ENCODE measurements at regions not wholly inside any gene's neighbourhood (a gene's known extent, or its start where the extent isn't known, plus 50 kb on each side); places are given as distances from the start of the nearest gene placed in this dataset.
A peak's percentile ranks its signal among the peaks of the same experiment; 100 is the strongest.
"Not testable (repeated sequence)": the region's sequence is repeated elsewhere in the genome, so short reads cannot be mapped to it uniquely, and the experiment has no call there.

GRCh38 chr2:131671841-131672470 is 144.3 kb downstream of the CCDC74A start:
- not testable (repeated sequence) for DNase-seq (ENCODE audit: low spot score)

- DNase-seq (ENCODE audit: low spot score), result peak; percentile 74
Measured at GRCh38 chr2:131672471-131673399, 145.0 kb downstream of the CCDC74A start.

GRCh38 chr2:131673400-131674173 is 145.9 kb downstream of the CCDC74A start:
- peak; percentile 85 for DNase-seq (ENCODE audit: low spot score)

GRCh38 chr2:131674174-131674507 is 146.5 kb downstream of the CCDC74A start:
- DNase-seq (ENCODE audit: low spot score), result no peak

- not testable (repeated sequence) for DNase-seq (ENCODE audit: low spot score)
Measured at GRCh38 chr2:131681611-131682121, 154.0 kb downstream of the CCDC74A start.

- DNase-seq (ENCODE audit: low spot score), result peak; percentile 84
Measured at GRCh38 chr2:131682122-131682944, 154.6 kb downstream of the CCDC74A start.

- not testable (repeated sequence) for DNase-seq (ENCODE audit: low spot score)
Measured at GRCh38 chr2:131682945-131683330, 155.2 kb downstream of the CCDC74A start.

- not testable (repeated sequence) for DNase-seq (ENCODE audit: low spot score)
Measured at GRCh38 chr2:131684631-131685316, 157.1 kb downstream of the CCDC74A start.

GRCh38 chr2:131686164-131686893 is 158.6 kb downstream of the CCDC74A start:
- DNase-seq (ENCODE audit: low spot score), result not testable (repeated sequence)

- not testable (repeated sequence) for DNase-seq (ENCODE audit: low spot score)
Measured at GRCh38 chr2:131686894-131687238, 159.2 kb downstream of the CCDC74A start.

- not testable (repeated sequence) for DNase-seq (ENCODE audit: low spot score)
Measured at GRCh38 chr2:131689066-131689465, 161.4 kb downstream of the CCDC74A start.

- not testable (repeated sequence) for DNase-seq (ENCODE audit: low spot score)
Measured at GRCh38 chr2:131711268-131711667, 183.6 kb downstream of the CCDC74A start.

GRCh38 chr2:131717907-131718306 is 190.2 kb downstream of the CCDC74A start:
- DNase-seq (ENCODE audit: low spot score), result not testable (repeated sequence)

- not testable (repeated sequence) for DNase-seq (ENCODE audit: low spot score)
Measured at GRCh38 chr2:131721163-131721562, 193.5 kb downstream of the CCDC74A start.

- not testable (repeated sequence) for DNase-seq (ENCODE audit: low spot score)
Measured at GRCh38 chr2:131722256-131722655, 194.6 kb downstream of the CCDC74A start.

- no peak for DNase-seq (ENCODE audit: low spot score)
Measured at GRCh38 chr2:131724019-131724418, 196.3 kb downstream of the CCDC74A start.

- not testable (repeated sequence) for DNase-seq (ENCODE audit: low spot score)
Measured at GRCh38 chr2:131728451-131728850, 200.8 kb downstream of the CCDC74A start.

GRCh38 chr2:131733530-131733929 is 205.8 kb downstream of the CCDC74A start:
- not testable (repeated sequence) for DNase-seq (ENCODE audit: low spot score)

- not testable (repeated sequence) for DNase-seq (ENCODE audit: low spot score)
Measured at GRCh38 chr2:131736406-131736805, 208.7 kb downstream of the CCDC74A start.

- DNase-seq (ENCODE audit: low spot score), result not testable (repeated sequence)
Measured at GRCh38 chr2:131738533-131738932, 210.8 kb downstream of the CCDC74A start.

All from ureter (tissue), 1 donor.